ENCODE measurements at regions not wholly inside any gene's neighbourhood (a gene's known extent, or its start where the extent isn't known, plus 50 kb on each side); places are given as distances from the start of the nearest gene placed in this dataset.

- H3K27ac ChIP-seq = no peak overlapping the region
- DNase-seq (ENCODE audit: low read depth, low spot score) = no peak
- TF ChIP-seq POLR2AphosphoS5 (IDR thresholded peaks at IDR 0.05; ENCODE audit: borderline replicate concordance, low read depth, low read length) (no peak), FOXP2 (optimal IDR thresholded peaks at IDR 0.05; ENCODE audit: control extremely low read depth, extremely low read length, insufficient read depth) (no peak), EZH2 (IDR thresholded peaks at IDR 0.05) (no peak)
- H3K9ac ChIP-seq (ENCODE audit: insufficient read length) = no peak overlapping the region
- H3K4me3 ChIP-seq = no peak overlapping the region
- no peaks in the 10 kb centered on the region for H3K36me3 ChIP-seq (ENCODE audit: insufficient read depth, low read length)
- H3K9me3 ChIP-seq (ENCODE audit: low read depth, low read length) = no peaks in the 10 kb centered on the region
Measured at GRCh38 chr13:67754012-67754411, 523.9 kb upstream of the PCDH9 start.

GRCh38 chr13:67752759-67753158 is 522.6 kb upstream of the PCDH9 start:
- H3K27ac ChIP-seq = no peak overlapping the region
- DNase-seq (ENCODE audit: low read depth, low spot score) = no peak

GRCh38 chr13:67742478-67742877 is 512.3 kb upstream of the PCDH9 start:
- Histone ChIP-seq H3K9ac (ENCODE audit: insufficient read length) (no peak overlapping the region), H3K36me3 (ENCODE audit: insufficient read depth, low read length) (no peaks in the 10 kb centered on the region), H3K27ac (no peak overlapping the region), H3K4me3 (no peak overlapping the region), H3K9me3 (ENCODE audit: low read depth, low read length) (no peaks in the 10 kb centered on the region)
- no peak for TF ChIP-seq FOXP2 (optimal IDR thresholded peaks at IDR 0.05; ENCODE audit: control extremely low read depth, extremely low read length, insufficient read depth)
- no peak for TF ChIP-seq POLR2AphosphoS5 (IDR thresholded peaks at IDR 0.05; ENCODE audit: borderline replicate concordance, low read depth, low read length)
- no peak for TF ChIP-seq EZH2 (IDR thresholded peaks at IDR 0.05)
- no peak for DNase-seq (ENCODE audit: low read depth, low spot score)

More at GRCh38 chr13:67752759-67753158, 522.6 kb upstream of the PCDH9 start:
- Histone ChIP-seq H3K9ac (ENCODE audit: insufficient read length) (no peak overlapping the region), H3K9me3 (ENCODE audit: low read depth, low read length) (no peaks in the 10 kb centered on the region), H3K4me3 (no peak overlapping the region), H3K36me3 (ENCODE audit: insufficient read depth, low read length) (no peaks in the 10 kb centered on the region)
- TF ChIP-seq FOXP2 (optimal IDR thresholded peaks at IDR 0.05; ENCODE audit: control extremely low read depth, extremely low read length, insufficient read depth) (no peak), POLR2AphosphoS5 (IDR thresholded peaks at IDR 0.05; ENCODE audit: borderline replicate concordance, low read depth, low read length) (no peak), EZH2 (IDR thresholded peaks at IDR 0.05) (no peak)

GRCh38 chr13:67740871-67741535 is 510.9 kb upstream of the PCDH9 start:
- DNase-seq (ENCODE audit: low read depth, low spot score) = no peak
- H3K36me3 ChIP-seq (ENCODE audit: insufficient read depth, low read length) = no peaks in the 10 kb centered on the region
- no peak overlapping the region for H3K4me3 ChIP-seq
- no peak overlapping the region for H3K27ac ChIP-seq
- H3K9me3 ChIP-seq (ENCODE audit: low read depth, low read length) = no peaks in the 10 kb centered on the region
- H3K9ac ChIP-seq (ENCODE audit: insufficient read length) = no peak overlapping the region
- TF ChIP-seq POLR2AphosphoS5 (IDR thresholded peaks at IDR 0.05; ENCODE audit: borderline replicate concordance, low read depth, low read length) = no peak

- Histone ChIP-seq H3K36me3 (ENCODE audit: insufficient read depth, low read length) (no peaks in the 10 kb centered on the region), H3K9me3 (ENCODE audit: low read depth, low read length) (no peaks in the 10 kb centered on the region), H3K27ac (peak overlapping the region; percentile 63; the same call in 1 of the 2 replicates), H3K4me3 (peak overlapping the region; percentile 60), H3K9ac (ENCODE audit: insufficient read length) (no peak overlapping the region)
- TF ChIP-seq FOXP2 (optimal IDR thresholded peaks at IDR 0.05; ENCODE audit: control extremely low read depth, extremely low read length, insufficient read depth) (no peak), EZH2 (IDR thresholded peaks at IDR 0.05) (no peak), POLR2AphosphoS5 (IDR thresholded peaks at IDR 0.05; ENCODE audit: borderline replicate concordance, low read depth, low read length) (no peak)
- peak; percentile 90 for DNase-seq (ENCODE audit: low read depth, low spot score)
Measured at GRCh38 chr13:67736646-67737420, 506.7 kb upstream of the PCDH9 start.

GRCh38 chr13:67735651-67736050 is 505.5 kb upstream of the PCDH9 start:
- H3K36me3 ChIP-seq (ENCODE audit: insufficient read depth, low read length) = no peaks in the 10 kb centered on the region

GRCh38 chr13:67726979-67727378 is 496.8 kb upstream of the PCDH9 start:
- peaks cover 5% of the 10 kb centered on the region; the same call in 1 of the 2 replicates for H3K9me3 ChIP-seq (ENCODE audit: low read depth, low read length)
- TF ChIP-seq POLR2AphosphoS5 (IDR thresholded peaks at IDR 0.05; ENCODE audit: borderline replicate concordance, low read depth, low read length) (no peak), EZH2 (IDR thresholded peaks at IDR 0.05) (no peak), FOXP2 (optimal IDR thresholded peaks at IDR 0.05; ENCODE audit: control extremely low read depth, extremely low read length, insufficient read depth) (no peak)

More at GRCh38 chr13:67735651-67736050, 505.5 kb upstream of the PCDH9 start:
- Histone ChIP-seq H3K27ac (no peak overlapping the region), H3K4me3 (no peak overlapping the region), H3K9me3 (ENCODE audit: low read depth, low read length) (no peaks in the 10 kb centered on the region), H3K9ac (ENCODE audit: insufficient read length) (no peak overlapping the region)
- DNase-seq (ENCODE audit: low read depth, low spot score) = no peak
- TF ChIP-seq FOXP2 (optimal IDR thresholded peaks at IDR 0.05; ENCODE audit: control extremely low read depth, extremely low read length, insufficient read depth) = no peak
- no peak for TF ChIP-seq POLR2AphosphoS5 (IDR thresholded peaks at IDR 0.05; ENCODE audit: borderline replicate concordance, low read depth, low read length)

GRCh38 chr13:67725999-67726398 is 495.9 kb upstream of the PCDH9 start:
- Histone ChIP-seq H3K9me3 (ENCODE audit: low read depth, low read length) (peaks cover 5% of the 10 kb centered on the region; the same call in 1 of the 2 replicates), H3K36me3 (ENCODE audit: insufficient read depth, low read length) (no peaks in the 10 kb centered on the region), H3K4me3 (no peak overlapping the region), H3K9ac (ENCODE audit: insufficient read length) (no peak overlapping the region), H3K27ac (no peak overlapping the region)
- no peak for DNase-seq (ENCODE audit: low read depth, low spot score)
- TF ChIP-seq POLR2AphosphoS5 (IDR thresholded peaks at IDR 0.05; ENCODE audit: borderline replicate concordance, low read depth, low read length) (no peak), EZH2 (IDR thresholded peaks at IDR 0.05) (no peak), FOXP2 (optimal IDR thresholded peaks at IDR 0.05; ENCODE audit: control extremely low read depth, extremely low read length, insufficient read depth) (no peak)

More at GRCh38 chr13:67726979-67727378, 496.8 kb upstream of the PCDH9 start:
- no peak overlapping the region for H3K9ac ChIP-seq (ENCODE audit: insufficient read length)
- H3K4me3 ChIP-seq = no peak overlapping the region
- no peak for DNase-seq (ENCODE audit: low read depth, low spot score)
- no peak overlapping the region for H3K27ac ChIP-seq
- H3K36me3 ChIP-seq (ENCODE audit: insufficient read depth, low read length) = no peaks in the 10 kb centered on the region

Data from SK-N-MC (cell line).